ENCODE measurements at regions not wholly inside any gene's neighbourhood (a gene's known extent, or its start where the extent isn't known, plus 50 kb on each side); places are given as distances from the start of the nearest gene placed in this dataset.

- no TSS peak for BruUV-seq (replicated peaks)
- Histone ChIP-seq H3K4me3 (ENCODE audit: low read depth, low read length, poor library complexity, severe bottlenecking) (no peak overlapping the region), H3K27ac (ENCODE audit: low read depth, low read length, poor library complexity, severe bottlenecking) (no peak overlapping the region), H3K36me3 (ENCODE audit: insufficient read depth, low read length, poor library complexity, severe bottlenecking) (no peaks in the 10 kb centered on the region), H3K27me3 (replicated peaks; ENCODE audit: insufficient read depth, low read depth, low read length, poor library complexity) (no peaks in the 10 kb centered on the region), H3K4me1 (ENCODE audit: insufficient read depth, low read length, poor library complexity, severe bottlenecking) (peaks cover 10% of the 10 kb centered on the region), H3K9me3 (ENCODE audit: low read depth, low read length, poor library complexity, severe bottlenecking) (no peaks in the 10 kb centered on the region)
- no peak for DNase-seq (ENCODE audit: low spot score)
- no peak for TF ChIP-seq CTCF (conservative IDR thresholded peaks at IDR 0.05; ENCODE audit: low read depth, low read length)
- no peak for TF ChIP-seq EZH2 (IDR thresholded peaks at IDR 0.05; ENCODE audit: borderline replicate concordance, low read depth, low read length, poor library complexity, severe bottlenecking)
- intact Hi-C loops (cut with micrococcal nuclease; ENCODE audit: unreplicated experiment) = no loop called here
- ChIA-PET POLR2A (ENCODE audit: low non-redundant PET) (no interaction called here), CTCF (no interaction called here)
Measured at GRCh38 chr2:217219164-217219520, 359.3 kb upstream of the TNP1 start.

DNA sequence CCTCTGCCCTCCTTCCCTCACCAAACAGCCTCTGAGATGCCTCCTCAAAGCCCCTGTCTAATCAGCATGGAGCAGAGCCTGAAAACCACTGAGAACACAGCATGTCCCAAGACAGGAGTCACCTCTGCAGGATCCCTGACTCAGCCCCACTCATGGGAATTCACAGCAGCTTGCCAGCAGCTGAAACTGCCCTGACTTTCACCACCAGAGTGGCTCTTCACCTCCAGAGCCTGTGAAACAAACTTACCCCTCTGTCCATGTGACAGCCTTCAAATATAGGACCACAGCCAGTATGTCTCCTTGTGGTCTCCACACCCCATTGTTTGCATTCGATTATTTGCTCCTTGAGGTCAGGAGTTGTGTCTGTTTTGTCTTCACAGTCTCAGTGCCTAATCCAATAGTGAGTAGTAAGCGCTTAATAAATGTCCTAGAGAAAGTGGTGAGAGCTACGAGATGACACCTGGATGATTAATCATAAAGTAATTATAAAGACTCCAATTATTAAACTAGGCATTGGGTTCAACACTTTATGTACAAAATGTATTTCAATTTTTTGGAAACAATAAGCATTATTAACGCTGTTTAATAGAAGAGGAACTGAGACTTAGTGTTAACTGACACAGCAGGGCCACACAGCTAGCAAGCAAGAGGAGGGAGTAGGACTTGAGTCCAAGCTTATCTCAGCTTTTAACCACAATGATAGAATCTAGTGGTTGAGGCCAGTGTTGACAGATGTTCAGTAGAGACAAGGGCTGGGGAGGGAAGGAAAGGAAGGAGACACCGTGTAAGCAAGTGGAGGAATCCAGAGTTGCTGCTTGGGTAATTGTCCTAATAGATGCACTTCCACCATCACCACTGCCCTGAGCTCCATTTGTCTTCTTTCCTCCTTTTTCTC, 358.7 kb upstream of the TNP1 start:
- no peak overlapping the region for H3K4me3 ChIP-seq (ENCODE audit: low read depth, low read length, poor library complexity, severe bottlenecking)
- no peaks in the 10 kb centered on the region for H3K9me3 ChIP-seq (ENCODE audit: low read depth, low read length, poor library complexity, severe bottlenecking)
- no peaks in the 10 kb centered on the region for H3K36me3 ChIP-seq (ENCODE audit: insufficient read depth, low read length, poor library complexity, severe bottlenecking)
- TF ChIP-seq CTCF (conservative IDR thresholded peaks at IDR 0.05; ENCODE audit: low read depth, low read length) (no peak), EZH2 (IDR thresholded peaks at IDR 0.05; ENCODE audit: borderline replicate concordance, low read depth, low read length, poor library complexity, severe bottlenecking) (no peak)
- ChIA-PET CTCF (no interaction called here), POLR2A (ENCODE audit: low non-redundant PET) (no interaction called here)
- BruUV-seq (replicated peaks) = no TSS peak
- H3K27ac ChIP-seq (ENCODE audit: low read depth, low read length, poor library complexity, severe bottlenecking) = no peak overlapping the region
- no peak for DNase-seq (ENCODE audit: low spot score)
- peaks cover 10% of the 10 kb centered on the region for H3K4me1 ChIP-seq (ENCODE audit: insufficient read depth, low read length, poor library complexity, severe bottlenecking)
- H3K27me3 ChIP-seq (replicated peaks; ENCODE audit: insufficient read depth, low read depth, low read length, poor library complexity) = no peaks in the 10 kb centered on the region
- intact Hi-C loops (cut with micrococcal nuclease; ENCODE audit: unreplicated experiment) = no loop called here

GRCh38 chr2:217216982-217217381, 357.1 kb upstream of the TNP1 start:
- Histone ChIP-seq H3K27ac (ENCODE audit: low read depth, low read length, poor library complexity, severe bottlenecking) (no peak overlapping the region), H3K27me3 (replicated peaks; ENCODE audit: insufficient read depth, low read depth, low read length, poor library complexity) (no peaks in the 10 kb centered on the region), H3K4me1 (ENCODE audit: insufficient read depth, low read length, poor library complexity, severe bottlenecking) (no peaks in the 10 kb centered on the region), H3K9me3 (ENCODE audit: low read depth, low read length, poor library complexity, severe bottlenecking) (no peaks in the 10 kb centered on the region), H3K36me3 (ENCODE audit: insufficient read depth, low read length, poor library complexity, severe bottlenecking) (no peaks in the 10 kb centered on the region), H3K4me3 (ENCODE audit: low read depth, low read length, poor library complexity, severe bottlenecking) (no peak overlapping the region)
- no peak for DNase-seq (ENCODE audit: low spot score)
- no TSS peak for BruUV-seq (replicated peaks)
- intact Hi-C loops (cut with micrococcal nuclease; ENCODE audit: unreplicated experiment) = no loop called here
- CTCF ChIA-PET = no interaction called here
- POLR2A ChIA-PET (ENCODE audit: low non-redundant PET) = no interaction called here
- TF ChIP-seq CTCF (conservative IDR thresholded peaks at IDR 0.05; ENCODE audit: low read depth, low read length) (no peak), EZH2 (IDR thresholded peaks at IDR 0.05; ENCODE audit: borderline replicate concordance, low read depth, low read length, poor library complexity, severe bottlenecking) (no peak)
